CD4-positive, alpha-beta T cell treated with Interleukin-6 at 100 ng/mL for 8 hours (primary cell): ENCODE measurements at regions not wholly inside any gene's neighbourhood (a gene's known extent, or its start where the extent isn't known, plus 50 kb on each side); places are given as distances from the start of the nearest gene placed in this dataset.

Experiments used
- DNase-seq: peaks from one replicate; pipeline ENCODE4 v3.0.0-alpha.2; 2020; ENCODE audit warnings: mixed read lengths, low spot score

DNA sequence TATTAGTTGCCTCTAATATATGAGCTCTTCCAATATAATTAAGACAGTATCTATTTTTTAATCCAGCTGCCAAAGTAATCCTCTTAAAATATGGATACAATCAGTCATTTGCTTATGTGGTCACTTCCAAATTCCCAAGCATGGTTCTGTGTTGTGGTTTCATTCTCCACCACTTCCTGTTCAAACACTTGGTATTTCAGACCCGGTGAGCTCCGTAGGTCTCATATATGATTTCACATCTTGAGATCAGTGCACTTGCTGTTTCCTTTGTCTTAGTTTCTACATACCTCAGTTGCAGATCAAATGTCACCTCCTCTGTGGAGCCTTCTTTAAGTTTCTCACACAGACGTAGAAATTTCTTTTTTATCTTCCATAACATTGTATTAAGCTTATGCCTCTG is 254.2 kb downstream of the KCNS3 start:
- DNase-seq: no peak

- DNase-seq: no peak
These were observed 253.3 kb downstream of the KCNS3 start for GRCh38 chr2:18131761-18132160.

DNA sequence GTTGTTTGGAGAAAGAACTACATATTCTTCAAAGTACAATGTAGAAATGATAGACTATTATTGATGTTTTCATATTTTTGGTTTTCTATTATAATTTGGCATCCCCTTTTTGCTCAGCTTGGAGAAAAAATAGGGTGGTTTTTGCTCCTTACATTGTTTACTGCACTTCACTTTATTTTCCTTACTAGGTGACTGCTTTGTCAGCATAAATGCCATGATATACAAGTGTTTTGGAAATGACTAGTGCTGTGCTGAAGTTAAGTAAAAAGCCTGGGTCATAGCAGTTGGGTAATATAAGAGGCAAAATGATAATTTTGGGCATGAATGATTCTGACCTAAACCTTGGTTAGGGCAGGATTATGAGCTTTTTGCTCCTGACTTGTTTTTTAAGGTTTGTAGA is 250.9 kb downstream of the KCNS3 start:
- DNase-seq: no peak

- DNase-seq: no peak
These were observed 246.8 kb downstream of the KCNS3 start for GRCh38 chr2:18125303-18125702.

DNA sequence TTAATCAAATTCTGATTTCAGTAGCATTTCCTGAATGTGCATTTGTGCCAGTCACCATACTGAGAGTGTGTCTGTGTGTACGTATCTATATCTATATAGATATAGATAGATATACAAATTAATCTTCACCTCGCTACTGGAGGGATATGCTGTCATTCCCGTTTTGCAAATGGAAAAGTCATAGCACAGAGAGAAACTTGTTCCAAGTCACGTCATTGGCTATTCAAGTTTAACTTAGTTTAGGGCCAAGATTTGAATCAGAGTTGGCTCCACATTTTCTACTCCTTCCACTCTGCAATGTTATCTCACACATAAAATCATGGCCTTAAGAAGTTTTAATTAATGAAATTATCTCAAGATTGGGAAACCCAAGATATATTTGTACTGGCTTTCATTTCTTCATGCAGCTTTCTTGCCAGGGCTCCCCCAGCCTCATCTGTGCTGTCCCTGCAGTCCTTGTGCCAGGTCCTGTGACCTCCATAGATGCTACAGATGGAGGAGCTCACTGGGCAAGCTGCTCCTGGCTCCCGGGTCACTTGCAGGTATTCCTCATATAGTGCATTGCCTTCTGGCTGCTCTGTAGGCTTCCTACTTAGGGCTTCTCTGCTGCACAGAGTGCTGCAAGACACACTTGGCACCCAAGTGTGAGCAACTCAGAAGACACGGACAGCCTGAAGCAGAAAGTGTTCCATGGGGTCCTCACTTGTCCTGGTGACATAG is 245.8 kb downstream of the KCNS3 start:
- no peak for DNase-seq

DNA sequence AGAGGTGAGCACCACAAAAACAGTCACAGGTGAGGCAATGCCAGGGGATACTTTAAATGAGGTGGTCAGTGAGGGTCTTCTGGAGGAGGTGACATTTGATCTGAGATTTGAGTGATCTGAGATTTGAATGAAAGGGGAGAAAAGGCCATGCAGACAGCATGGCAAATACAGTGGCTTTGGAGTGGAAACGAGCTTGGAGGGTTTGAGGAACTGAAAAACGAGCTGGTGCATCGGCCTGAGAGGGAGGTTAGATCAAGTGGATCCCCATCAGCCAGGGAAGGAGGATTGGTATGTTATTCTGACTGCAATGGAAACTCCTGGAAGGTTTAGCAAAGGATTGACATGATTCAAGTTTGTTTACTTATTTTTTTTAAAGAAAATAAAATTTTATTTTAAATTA is 245.1 kb downstream of the KCNS3 start:
- no peak for DNase-seq

DNA sequence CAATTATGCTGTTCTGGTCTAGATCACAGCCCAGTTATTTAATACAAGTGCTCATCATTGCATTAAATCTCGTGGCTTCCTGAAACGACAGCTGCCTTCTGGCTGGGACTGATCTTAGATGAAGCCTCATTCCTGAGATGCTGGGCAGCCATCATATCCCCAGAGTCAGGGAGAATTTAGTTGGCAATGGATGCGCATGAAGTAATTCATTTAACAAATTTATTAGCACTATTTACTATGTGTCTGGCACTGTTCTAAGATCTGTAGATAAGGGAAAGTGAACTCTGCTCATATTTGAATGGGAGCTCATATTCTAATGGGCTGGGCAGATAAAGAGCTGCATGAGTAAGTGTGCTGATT is 244.7 kb downstream of the KCNS3 start:
- no peak for DNase-seq

GRCh38 chr2:18122544-18123210 is 244.2 kb downstream of the KCNS3 start:
- DNase-seq: no peak

- DNase-seq: no peak
These were observed 241.4 kb downstream of the KCNS3 start for GRCh38 chr2:18119883-18120282.

GRCh38 chr2:18118703-18119102 is 240.2 kb downstream of the KCNS3 start:
- no peak for DNase-seq

GRCh38 chr2:18117592-18117991 is 239.1 kb downstream of the KCNS3 start:
- no peak for DNase-seq

GRCh38 chr2:18110222-18110621 is 231.8 kb downstream of the KCNS3 start:
- no peak for DNase-seq

GRCh38 chr2:18106841-18107240 is 228.4 kb downstream of the KCNS3 start:
- DNase-seq: no peak

DNA sequence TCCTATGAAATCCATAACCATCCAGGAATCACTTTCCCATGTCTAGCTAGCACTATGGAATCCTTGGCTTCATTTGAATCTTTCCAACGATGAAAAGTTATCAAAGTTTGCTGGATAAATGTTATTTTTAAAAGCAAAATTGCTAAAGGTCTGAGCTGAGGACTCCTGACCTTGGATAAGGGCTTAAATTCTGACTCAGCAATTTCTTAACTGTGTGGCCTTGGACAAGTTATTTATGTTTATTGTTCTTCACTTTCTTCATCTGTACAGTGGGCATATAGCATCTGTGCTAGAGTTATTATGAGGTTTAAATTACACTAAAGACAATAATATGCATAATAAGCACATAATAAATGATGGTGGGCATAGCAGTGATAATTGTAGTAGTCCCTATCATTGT is 227.5 kb downstream of the KCNS3 start:
- DNase-seq: no peak

GRCh38 chr2:18104595-18105224 is 226.2 kb downstream of the KCNS3 start:
- DNase-seq: no peak

DNA sequence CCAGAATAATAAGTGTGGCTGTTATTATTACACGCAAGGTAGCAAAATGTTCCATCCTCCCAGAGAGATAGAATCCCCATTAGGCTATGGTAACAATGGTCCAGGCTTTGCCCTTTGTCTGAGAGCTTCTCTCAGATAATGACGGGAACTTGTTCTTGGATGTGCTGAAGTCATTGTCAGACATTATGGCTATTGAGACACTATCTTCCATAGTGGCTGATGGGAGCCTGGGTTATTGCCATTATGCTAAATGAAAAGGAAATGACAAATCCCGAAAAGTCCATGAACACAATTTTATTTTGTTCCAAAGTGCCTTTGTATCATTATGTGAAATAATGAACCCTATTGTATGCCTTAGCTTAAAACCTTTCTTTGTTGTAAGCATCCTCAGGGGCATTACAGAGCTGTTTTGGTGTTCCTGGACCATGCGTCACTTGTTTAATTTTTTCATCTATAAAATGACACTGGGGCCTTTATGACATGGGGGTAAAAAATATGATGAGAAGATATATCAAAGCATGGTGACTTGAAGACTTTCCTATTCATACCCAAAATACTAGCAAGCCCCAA is 218.5 kb downstream of the KCNS3 start:
- DNase-seq: no peak

GRCh38 chr2:18094277-18094676 is 215.8 kb downstream of the KCNS3 start:
- DNase-seq: no peak

DNA sequence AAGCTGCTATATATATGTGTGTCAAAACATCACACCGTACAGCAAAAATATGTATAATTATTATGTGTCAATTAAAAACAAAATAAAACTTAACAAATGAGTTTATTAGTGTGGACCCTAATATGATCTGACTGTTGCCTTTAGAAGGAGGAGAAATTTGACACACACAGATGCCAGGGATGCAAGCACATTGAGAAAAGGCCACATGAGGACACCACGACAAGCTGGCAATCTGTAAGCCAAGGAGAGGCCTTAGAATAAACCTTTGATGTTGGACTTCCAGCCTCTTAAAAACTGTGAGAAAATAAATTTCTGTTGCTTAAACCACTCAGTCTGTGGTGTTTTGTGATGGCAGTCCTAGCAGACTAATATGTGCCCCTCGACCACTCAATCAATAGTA is 214.7 kb downstream of the KCNS3 start:
- no peak for DNase-seq

DNA sequence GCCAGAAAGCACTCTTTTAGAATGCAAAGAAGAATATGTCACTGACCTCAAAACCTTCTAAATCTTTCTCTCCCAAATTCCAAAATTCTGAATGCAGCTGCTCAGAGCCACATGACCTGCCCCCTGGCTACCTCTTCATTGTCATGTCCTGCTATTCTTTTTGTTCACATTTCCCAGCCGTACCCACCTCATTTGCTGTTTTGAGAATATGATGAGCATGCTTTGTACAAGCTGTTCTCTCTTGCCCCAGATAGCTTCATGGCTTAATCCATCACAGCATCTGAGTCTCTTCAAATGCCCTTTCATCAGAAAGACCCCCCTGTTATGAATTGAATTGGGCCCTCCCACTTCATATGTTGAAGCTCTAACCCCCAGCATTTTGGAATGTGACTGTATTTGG is 214.3 kb downstream of the KCNS3 start:
- no peak for DNase-seq

DNA sequence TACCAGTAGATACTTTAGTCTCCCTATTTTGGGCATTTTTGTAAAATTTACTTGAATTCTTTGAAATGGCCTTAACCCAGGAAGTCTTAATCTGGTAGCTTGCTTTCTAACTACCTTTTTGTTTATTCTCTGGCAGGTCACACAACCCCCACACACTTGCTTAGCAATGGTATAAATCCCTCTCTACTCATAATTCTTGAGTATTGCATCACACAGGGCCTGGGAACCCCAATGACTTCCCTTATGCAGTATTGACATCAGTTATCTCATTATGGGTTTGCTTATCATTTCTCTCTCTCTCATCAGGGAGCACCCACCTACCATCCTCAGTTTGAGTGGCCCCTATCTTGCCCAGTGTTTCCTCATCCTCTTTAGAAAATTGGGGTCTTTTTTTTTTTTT is 207.1 kb downstream of the KCNS3 start:
- no peak for DNase-seq

- DNase-seq: no peak
These were observed 205.9 kb downstream of the KCNS3 start for GRCh38 chr2:18084376-18084775.

DNA sequence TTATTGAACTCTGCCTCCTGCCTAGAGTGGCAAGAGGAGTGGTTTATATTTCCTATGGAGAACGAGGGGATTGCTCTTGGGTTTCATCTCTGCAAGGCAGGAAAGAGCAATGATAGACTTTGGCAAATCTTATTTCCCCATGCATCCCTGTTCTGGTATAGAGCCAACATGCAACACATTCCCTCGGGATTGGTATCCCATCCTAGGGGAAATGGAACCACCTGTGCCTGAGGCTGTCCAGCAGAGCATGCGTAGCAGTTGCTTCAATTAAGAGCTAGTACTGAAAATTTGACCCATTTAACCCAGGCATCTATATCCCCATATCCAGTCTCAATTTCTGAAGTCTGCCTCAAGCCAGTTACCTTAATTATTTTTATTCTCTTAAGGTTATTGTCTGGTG is 205.3 kb downstream of the KCNS3 start:
- no peak for DNase-seq

DNA sequence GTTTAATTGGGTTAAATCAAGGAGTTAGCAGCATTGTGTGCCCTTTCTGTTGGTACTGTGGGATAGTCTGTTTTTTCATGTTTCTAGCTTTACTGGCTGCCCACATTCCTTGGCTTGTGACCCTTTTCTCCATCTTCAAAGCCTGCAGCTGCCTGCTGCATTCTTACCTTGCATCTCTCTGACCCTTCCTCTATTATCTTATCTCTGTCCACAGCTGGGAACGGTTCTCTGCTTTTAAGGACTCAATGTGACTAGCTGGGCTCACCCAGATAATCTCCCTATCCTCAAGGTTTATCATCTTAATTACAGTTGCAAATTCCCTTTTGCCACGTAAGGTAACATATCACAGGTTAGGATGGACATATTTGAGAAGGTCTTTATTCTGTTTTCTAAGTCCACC is 199.7 kb downstream of the KCNS3 start:
- no peak for DNase-seq
